ENCODE measurements at regions not wholly inside any gene's neighbourhood (a gene's known extent, or its start where the extent isn't known, plus 50 kb on each side); places are given as distances from the start of the nearest gene placed in this dataset.

DNA sequence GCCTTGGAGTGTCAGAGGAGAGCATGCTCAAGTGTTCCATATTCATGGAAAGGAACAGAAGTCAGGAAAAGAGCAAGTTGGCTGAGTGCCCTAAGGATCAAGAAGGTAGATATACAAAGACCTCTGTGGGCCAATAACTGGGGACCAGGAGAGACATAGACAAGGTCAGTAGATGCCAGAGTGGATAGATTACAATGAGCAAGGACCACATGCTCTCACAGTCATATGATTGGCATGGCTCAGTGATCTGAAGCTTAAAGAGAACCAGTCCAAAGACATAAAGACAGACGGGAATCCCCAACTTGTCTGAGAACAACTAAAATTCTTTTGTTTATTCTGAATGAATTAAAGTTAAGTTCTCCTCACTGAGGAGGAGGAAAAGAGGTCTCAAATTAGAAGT is 289.7 kb downstream of the HS3ST1 start:
- TF ChIP-seq, protein P1, sequence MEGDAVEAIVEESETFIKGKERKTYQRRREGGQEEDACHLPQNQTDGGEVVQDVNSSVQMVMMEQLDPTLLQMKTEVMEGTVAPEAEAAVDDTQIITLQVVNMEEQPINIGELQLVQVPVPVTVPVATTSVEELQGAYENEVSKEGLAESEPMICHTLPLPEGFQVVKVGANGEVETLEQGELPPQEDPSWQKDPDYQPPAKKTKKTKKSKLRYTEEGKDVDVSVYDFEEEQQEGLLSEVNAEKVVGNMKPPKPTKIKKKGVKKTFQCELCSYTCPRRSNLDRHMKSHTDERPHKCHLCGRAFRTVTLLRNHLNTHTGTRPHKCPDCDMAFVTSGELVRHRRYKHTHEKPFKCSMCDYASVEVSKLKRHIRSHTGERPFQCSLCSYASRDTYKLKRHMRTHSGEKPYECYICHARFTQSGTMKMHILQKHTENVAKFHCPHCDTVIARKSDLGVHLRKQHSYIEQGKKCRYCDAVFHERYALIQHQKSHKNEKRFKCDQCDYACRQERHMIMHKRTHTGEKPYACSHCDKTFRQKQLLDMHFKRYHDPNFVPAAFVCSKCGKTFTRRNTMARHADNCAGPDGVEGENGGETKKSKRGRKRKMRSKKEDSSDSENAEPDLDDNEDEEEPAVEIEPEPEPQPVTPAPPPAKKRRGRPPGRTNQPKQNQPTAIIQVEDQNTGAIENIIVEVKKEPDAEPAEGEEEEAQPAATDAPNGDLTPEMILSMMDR (IDR thresholded peaks at IDR 0.05) = no peak
- TF ChIP-seq POLR2AphosphoS5 (IDR thresholded peaks at IDR 0.05; ENCODE audit: insufficient read depth in 1 of 2, low read depth in 1 of 2) = no peak
